ENCODE measurements at regions not wholly inside any gene's neighbourhood (a gene's known extent, or its start where the extent isn't known, plus 50 kb on each side); places are given as distances from the start of the nearest gene placed in this dataset.

GRCh38 chr6:133001040-133001565, 186.7 kb downstream of the RPS12 start:
- POLR2A ChIA-PET (ENCODE audit: unreplicated experiment) = no interaction called here

More at GRCh38 chr6:133001040-133001565, 186.7 kb downstream of the RPS12 start:
- no peak overlapping the region for H3K23ac ChIP-seq (ENCODE audit: low read depth, low read length)
- H4K8ac ChIP-seq (ENCODE audit: low read depth in 2 of 2, low read length in 2 of 2) = no peak overlapping the region
- no peaks in the 10 kb centered on the region for H3K79me1 ChIP-seq (ENCODE audit: low read depth in 1 of 2, low read length in 2 of 2)
- H3K4me2 ChIP-seq (ENCODE audit: low read depth, low read length) = no peak overlapping the region
- H3K56ac ChIP-seq (ENCODE audit: extremely low read depth, insufficient read depth, low read length) = no peak overlapping the region
- H2BK120ac ChIP-seq (ENCODE audit: low read depth, low read length) = no peak overlapping the region
- ATAC-seq (ENCODE audit: low read depth) (no peak), DNase-seq (no peak)
- H3K9me1 ChIP-seq (ENCODE audit: insufficient read depth, low read length) = no peaks in the 10 kb centered on the region
- no peak overlapping the region for H2BK15ac ChIP-seq (ENCODE audit: low read depth, low read length)
- no peak overlapping the region for H3K18ac ChIP-seq (ENCODE audit: low read depth, low read length)
- no peak overlapping the region for H3K4me3 ChIP-seq (ENCODE audit: insufficient read depth, low read depth, low read length)
- no peak overlapping the region for H4K5ac ChIP-seq (ENCODE audit: low read depth, low read length)
- BruUV-seq (replicated peaks) = no TSS peak
- no peak overlapping the region for H3K14ac ChIP-seq (replicated peaks; ENCODE audit: low read depth, low read length)
- H2BK5ac ChIP-seq (ENCODE audit: low read depth, low read length, poor library complexity, severe bottlenecking) = no peak overlapping the region
- no peak overlapping the region for H3K4ac ChIP-seq (ENCODE audit: low read depth, low read length)
- TF ChIP-seq FOS (IDR thresholded peaks at IDR 0.05; ENCODE audit: low read depth, low read length) (no peak), BHLHE40 (IDR thresholded peaks at IDR 0.05; ENCODE audit: low read depth, low read length) (no peak), MAFK (IDR thresholded peaks at IDR 0.05; ENCODE audit: low read depth, low read length) (no peak), USF2 (IDR thresholded peaks at IDR 0.05; ENCODE audit: low read depth, low read length) (no peak), ELK1 (IDR thresholded peaks at IDR 0.05; ENCODE audit: borderline replicate concordance, low read depth, low read length) (no peak), SMC3 (IDR thresholded peaks at IDR 0.05; ENCODE audit: low read depth, low read length) (no peak), POLR2A (IDR thresholded peaks at IDR 0.05; ENCODE audit: low read depth, low read length) (no peak), MXI1 (IDR thresholded peaks at IDR 0.05; ENCODE audit: borderline replicate concordance, low read depth, low read length) (no peak), RAD21 (IDR thresholded peaks at IDR 0.05; ENCODE audit: low read length) (no peak), CEBPB (IDR thresholded peaks at IDR 0.05; ENCODE audit: low read depth, low read length) (no peak), RCOR1 (IDR thresholded peaks at IDR 0.05; ENCODE audit: insufficient replicate concordance, low read length) (no peak), RFX5 (IDR thresholded peaks at IDR 0.05; ENCODE audit: low read depth, low read length) (no peak), NFE2L2 (IDR thresholded peaks at IDR 0.05; ENCODE audit: low read depth, low read length) (no peak), CHD1 (IDR thresholded peaks at IDR 0.05; ENCODE audit: low read depth, low read length) (no peak), MAZ (IDR thresholded peaks at IDR 0.05; ENCODE audit: borderline replicate concordance, low read depth, low read length) (no peak), CTCF (conservative IDR thresholded peaks at IDR 0.05; ENCODE audit: low read depth, low read length) (no peak)
- no peak overlapping the region for H2AFZ ChIP-seq (replicated peaks; ENCODE audit: low read length, poor library complexity)
- CTCF ChIA-PET = no interaction called here
- H4K20me1 ChIP-seq (ENCODE audit: insufficient read depth, low read length) = no peaks in the 10 kb centered on the region
- no peaks in the 10 kb centered on the region for H3K36me3 ChIP-seq (ENCODE audit: control insufficient read depth, insufficient read depth, low read length)
- dilution Hi-C loops (cut with HindIII; ENCODE audit: low sequenced_read_pairs, unreplicated experiment) (no loop called here), in situ Hi-C loops (cut with MboI; ENCODE audit: low sequenced_read_pairs) (no loop called here), intact Hi-C loops (cut with micrococcal nuclease) (no loop called here)
- no peak overlapping the region for H4K91ac ChIP-seq (ENCODE audit: insufficient read depth, low read depth, low read length)
- no CpG with 5 or more reads among the region's 2 CpGs for WGBS, 2 experiments (ENCODE audit: extremely low coverage in 2 of 2, insufficient read length in 1 of 2)
- H3K9me3 ChIP-seq (ENCODE audit: control insufficient read depth, insufficient read depth, low read length) = no peaks in the 10 kb centered on the region
- no peak overlapping the region for H2AK5ac ChIP-seq (ENCODE audit: low read depth, low read length)
- H2AK9ac ChIP-seq (replicated peaks; ENCODE audit: low read depth, low read length, poor library complexity) = no peak overlapping the region
- H2BK20ac ChIP-seq (ENCODE audit: low read depth, low read length) = no peak overlapping the region
- H3K4me1 ChIP-seq (ENCODE audit: control insufficient read depth, insufficient read depth, low read length) = peaks cover 2% of the 10 kb centered on the region; the same call in 1 of the 2 replicates
- no peak overlapping the region for H3K9ac ChIP-seq (ENCODE audit: low read depth, low read length)
- H3K27me3 ChIP-seq (ENCODE audit: control insufficient read depth, insufficient read depth, low read length) = no peaks in the 10 kb centered on the region
- no peak overlapping the region for H3K27ac ChIP-seq (ENCODE audit: insufficient read depth, low read length)

All from IMR-90 (cell line).